H1 (cell line): ENCODE measurements at regions not wholly inside any gene's neighbourhood (a gene's known extent, or its start where the extent isn't known, plus 50 kb on each side); places are given as distances from the start of the nearest gene placed in this dataset.

Experiments used
- CTCF ChIA-PET: fragments of 300-600 bp; sonication (Branson Sonifier 250); formaldehyde crosslinking; loops from one replicate; lab custom pipeline; 2021; ENCODE audit not compliant: partially characterized antibody; lab: Charles Lee
- POLR2A ChIA-PET: fragments of 300-600 bp; sonication (Branson Sonifier 250); formaldehyde crosslinking; loops from one replicate; lab custom pipeline; 2021; ENCODE audit warnings: inconsistent platforms; ENCODE audit not compliant: partially characterized antibody; lab: Charles Lee
- DNase-seq, 2 experiments: peaks; one replicate each; pipeline versions ENCODE4 v3.0.0 to v3.0.0-alpha.2; 2010 to 2022; ENCODE audit warnings: low spot score in 2 of 2, low read depth in 1 of 2, mixed read lengths in 1 of 2
- FAIRE-seq: peaks from 2 replicates; lab custom pipeline; 2011; peaks lifted over from hg19 to GRCh38; lab: Jason Lieb, UNC
- H2AFZ ChIP-seq: 2 replicates; pipeline ENCODE4 v1.8.1; 2012; ENCODE audit warnings: low read length, inconsistent platforms
- H2AK5ac ChIP-seq: 2 replicates; pipeline ENCODE4 v1.6.1; 2013; ENCODE audit warnings: low read depth, low read length
- H2BK120ac ChIP-seq: replicated peaks from 2 replicates; pipeline ENCODE3; 2013; ENCODE audit warnings: low read depth, low read length, inconsistent platforms
- H2BK12ac ChIP-seq: 2 replicates; pipeline ENCODE4 v1.6.1; 2013; ENCODE audit warnings: low read depth, low read length
- H2BK15ac ChIP-seq: 2 replicates; pipeline ENCODE4 v1.6.1; 2013; ENCODE audit warnings: low read length
- H2BK20ac ChIP-seq: 2 replicates; pipeline ENCODE4 v1.6.1; 2013; ENCODE audit warnings: low read length
- H2BK5ac ChIP-seq: 2 replicates; pipeline ENCODE4 v1.6.1; 2013; ENCODE audit warnings: low read depth, low read length
- H3K14ac ChIP-seq: 2 replicates; pipeline ENCODE4 v1.6.1; 2013; ENCODE audit warnings: inconsistent platforms; ENCODE audit not compliant: insufficient read length
- H3K18ac ChIP-seq: 2 replicates; pipeline ENCODE4 v1.6.1; 2013; ENCODE audit warnings: low read length; ENCODE audit errors: extremely low read depth
- H3K23ac ChIP-seq: 2 replicates; pipeline ENCODE4 v1.6.1; 2013; ENCODE audit warnings: inconsistent platforms; ENCODE audit not compliant: insufficient read length
- H3K23me2 ChIP-seq: 2 replicates; pipeline ENCODE4 v1.6.1; 2013; ENCODE audit warnings: low read depth, low read length
- H3K27ac ChIP-seq: 2 replicates; pipeline ENCODE4 v1.6.1; 2011; ENCODE audit warnings: low read depth, low read length, inconsistent platforms
- H3K27me3 ChIP-seq, 4 experiments: replicated peaks in 1 of 4; 1 replicate in 1 of 4; 2 replicates in 3 of 4; pipeline versions ENCODE4 v1.6.1 to v1.8.1; 2011 to 2013; ENCODE audit warnings: low read length in 3 of 4, mild to moderate bottlenecking in 3 of 4, inconsistent platforms in 2 of 4, mixed read lengths in 2 of 4, moderate library complexity in 1 of 4; ENCODE audit not compliant: control insufficient read depth in 3 of 4, insufficient read depth in 3 of 4; ENCODE audit errors: extremely low read depth in 1 of 4
- H3K36me3 ChIP-seq, 4 experiments: 2 replicates each; pipeline versions ENCODE4 v1.6.1 to v1.8.1; 2011 to 2013; ENCODE audit warnings: mild to moderate bottlenecking in 4 of 4, low read length in 3 of 4, moderate library complexity in 2 of 4, control low read depth in 1 of 4, inconsistent platforms in 1 of 4; ENCODE audit not compliant: insufficient read depth in 4 of 4, control insufficient read depth in 2 of 4
- H3K4ac ChIP-seq: replicated peaks from 2 replicates; pipeline ENCODE3; 2013; ENCODE audit warnings: low read length, low read depth, mixed read lengths, inconsistent platforms; ENCODE audit not compliant: insufficient read length
- H3K4me1 ChIP-seq, 4 experiments: replicated peaks in 1 of 4; 1 replicate in 1 of 4; 2 replicates in 3 of 4; pipeline versions ENCODE4 v1.6.1 to v1.8.1; 2011 to 2013; ENCODE audit warnings: low read length in 3 of 4, inconsistent platforms in 2 of 4, mixed read lengths in 1 of 4; ENCODE audit not compliant: insufficient read depth in 4 of 4, control insufficient read depth in 3 of 4
- H3K4me2 ChIP-seq, 2 experiments: 2 replicates each; pipeline versions ENCODE4 v1.6.1 to v1.8.1; 2011 to 2013; ENCODE audit warnings: low read depth in 2 of 2, low read length in 2 of 2, control low read depth in 1 of 2, inconsistent platforms in 1 of 2, mild to moderate bottlenecking in 1 of 2; ENCODE audit not compliant: insufficient read depth in 1 of 2
- H3K4me3 ChIP-seq, 4 experiments: fragments of 200-600, 300-600 bp in 1 of 4; sonication (generic), shearing (Covaris generic), sonication (Bioruptor Twin) in 1 of 4; 2 replicates each; pipeline versions ENCODE4 v1.5.1 to v1.8.1; 2011 to 2016; ENCODE audit warnings: low read length in 4 of 4, low read depth in 3 of 4, control low read depth in 2 of 4, inconsistent platforms in 2 of 4, mild to moderate bottlenecking in 2 of 4, mixed read lengths in 1 of 4, moderate library complexity in 1 of 4; ENCODE audit not compliant: insufficient read depth in 2 of 4; ENCODE audit errors: extremely low read depth in 1 of 4
- H3K56ac ChIP-seq: replicated peaks from 2 replicates; pipeline ENCODE3; 2013; ENCODE audit warnings: low read depth, mild to moderate bottlenecking, mixed read lengths, low read length, inconsistent platforms; ENCODE audit not compliant: insufficient read length
- H3K79me1 ChIP-seq: 2 replicates; pipeline ENCODE4 v1.6.1; 2013; ENCODE audit warnings: low read depth, low read length, control low read depth
- H3K79me2 ChIP-seq, 2 experiments: 2 replicates each; pipeline versions ENCODE4 v1.6.1 to v1.8.1; 2012 to 2013; ENCODE audit warnings: low read length in 2 of 2, mild to moderate bottlenecking in 2 of 2, inconsistent platforms in 1 of 2; ENCODE audit not compliant: insufficient read depth in 2 of 2, control insufficient read depth in 1 of 2
- H3K9ac ChIP-seq, 4 experiments: replicated peaks in 1 of 4; 1 replicate in 1 of 4; 2 replicates in 3 of 4; pipeline versions ENCODE4 v1.6.1 to v1.8.1; 2011 to 2013; ENCODE audit warnings: low read depth in 3 of 4, low read length in 3 of 4, control low read depth in 2 of 4, mild to moderate bottlenecking in 2 of 4, moderate library complexity in 2 of 4, inconsistent platforms in 1 of 4; ENCODE audit errors: extremely low read depth in 1 of 4
- H3K9me3 ChIP-seq, 2 experiments: 2 replicates each; pipeline versions ENCODE4 v1.6.1 to v1.8.1; 2012 to 2013; ENCODE audit warnings: mild to moderate bottlenecking in 2 of 2, moderate library complexity in 2 of 2, control low read depth in 1 of 2, inconsistent platforms in 1 of 2, low read depth in 1 of 2, low read length in 1 of 2, mixed read lengths in 1 of 2; ENCODE audit not compliant: insufficient read depth in 2 of 2
- H4K20me1 ChIP-seq, 2 experiments: replicated peaks in 1 of 2; 2 replicates each; pipeline versions ENCODE3 to v1.8.1; 2011 to 2013; ENCODE audit warnings: inconsistent platforms in 2 of 2, low read length in 2 of 2, mild to moderate bottlenecking in 1 of 2; ENCODE audit not compliant: insufficient read depth in 2 of 2, control insufficient read depth in 1 of 2
- H4K5ac ChIP-seq: 2 replicates; pipeline ENCODE4 v1.6.1; 2013; ENCODE audit warnings: low read length, low read depth, mixed read lengths, inconsistent platforms; ENCODE audit not compliant: insufficient read length
- H4K8ac ChIP-seq: 2 replicates; pipeline ENCODE4 v1.8.0; 2013; ENCODE audit warnings: mild to moderate bottlenecking, moderate library complexity, low read length, inconsistent platforms; ENCODE audit not compliant: insufficient read depth; ENCODE audit errors: extremely low read depth
- H4K91ac ChIP-seq: replicated peaks from 2 replicates; pipeline ENCODE3; 2013; ENCODE audit warnings: low read length, mixed read lengths, inconsistent platforms; ENCODE audit not compliant: insufficient read length
- ASH2L ChIP-seq: fragments of 200-600, 300-600 bp; sonication (generic); IDR thresholded peaks from one replicate; pipeline ENCODE4 v1.7.1; 2017; ENCODE audit warnings: low read length
- ATF3 ChIP-seq: IDR thresholded peaks from 2 replicates; pipeline ENCODE4 v1.6.1; 2011; ENCODE audit warnings: low read depth, mild to moderate bottlenecking, low read length; ENCODE audit not compliant: insufficient read depth
- CBX5 ChIP-seq: fragments of 300-800, 300-1000 bp; sonication (generic); IDR thresholded peaks from 2 replicates; pipeline ENCODE4 v1.7.1; 2016; ENCODE audit warnings: antibody characterized with exemption, low read length, low read depth
- CHD2 ChIP-seq: IDR thresholded peaks from 2 replicates; pipeline ENCODE4 v1.6.1; 2012; ENCODE audit warnings: low read length, improper control_type of control experiment
- GTF2F1 ChIP-seq: IDR thresholded peaks from 2 replicates; pipeline ENCODE4 v1.6.1; 2012; ENCODE audit warnings: low read depth, low read length, improper control_type of control experiment, borderline replicate concordance
- MAFK ChIP-seq: IDR thresholded peaks from 2 replicates; pipeline ENCODE4 v1.6.1; 2012; ENCODE audit warnings: low read depth, mild to moderate bottlenecking, improper control_type of control experiment, low read length
- POLR2AphosphoS5 ChIP-seq: IDR thresholded peaks from 2 replicates; pipeline ENCODE4 v1.6.1; 2011; ENCODE audit warnings: low read depth, low read length
- POU5F1 ChIP-seq: IDR thresholded peaks from 2 replicates; pipeline ENCODE4 v1.6.1; 2011; ENCODE audit warnings: low read depth, mild to moderate bottlenecking, low read length, moderate library complexity
- RBBP5 ChIP-seq: IDR thresholded peaks from 2 replicates; pipeline ENCODE4 v1.7.1; 2012; ENCODE audit warnings: low read depth, mild to moderate bottlenecking, inconsistent platforms, low read length, moderate library complexity, borderline replicate concordance
- RXRA ChIP-seq: IDR thresholded peaks from 2 replicates; pipeline ENCODE4 v1.6.1; 2011; ENCODE audit warnings: low read depth, mild to moderate bottlenecking, low read length, moderate library complexity; ENCODE audit not compliant: insufficient read depth
- SAP30 ChIP-seq: fragments of 300-600 bp; sonication (generic); IDR thresholded peaks from 2 replicates; pipeline ENCODE4 v1.7.1; 2012; ENCODE audit warnings: low read length, moderate library complexity, mild to moderate bottlenecking, inconsistent platforms; ENCODE audit not compliant: insufficient read depth, insufficient replicate concordance
- SRF ChIP-seq: IDR thresholded peaks from 2 replicates; pipeline ENCODE4 v1.6.1; 2011; ENCODE audit warnings: mild to moderate bottlenecking, low read depth, low read length, moderate library complexity
- SUZ12 ChIP-seq: fragments of 200-600 bp; sonication (generic); IDR thresholded peaks from 2 replicates; pipeline ENCODE4 v1.6.1; 2012; ENCODE audit warnings: mild to moderate bottlenecking, inconsistent platforms, low read length, moderate library complexity, mixed read lengths
- TAF7 ChIP-seq: optimal IDR thresholded peaks from 2 replicates; pipeline ENCODE3; 2011; ENCODE audit warnings: low read depth, mild to moderate bottlenecking, inconsistent platforms, low read length, moderate library complexity, borderline replicate concordance
- TCF12 ChIP-seq: IDR thresholded peaks from 2 replicates; pipeline ENCODE4 v1.6.1; 2011; ENCODE audit warnings: low read depth, mild to moderate bottlenecking, low read length
- WGBS, 2 experiments: shearing (Covaris generic) in 1 of 2; methylation state at CpG; one replicate each; pipeline versions ENCODE4 v1.1.6 to v1.1.7; 2013 to 2015; ENCODE audit warnings: low lambda C conversion rate in 2 of 2, mixed read lengths in 2 of 2, inconsistent platforms in 1 of 2, low coverage in 1 of 2, missing lambda C conversion rate in 1 of 2; ENCODE audit not compliant: insufficient replicate concordance in 2 of 2, insufficient coverage in 1 of 2, insufficient read length in 1 of 2; ENCODE audit errors: extremely low coverage in 1 of 2, missing lambda C conversion rate in 1 of 2; 5-methylcytosine and 5-hydroxymethylcytosine counted together

GRCh38 chr3:153285982-153286381 lies 124.0 kb downstream of the RAP2B start:
- Histone ChIP-seq H3K4me1 (peaks cover 0 to 2% (median 0%) of the 10 kb centered on the region in 4 experiments; a peak in 2 of 7 replicates), H3K4ac (no peak overlapping the region), H3K18ac (no peak overlapping the region), H2BK120ac (no peak overlapping the region), H3K56ac (no peak overlapping the region), H2AFZ (no peak overlapping the region), H3K27me3 (no peaks in the 10 kb centered on the region), H3K9me3 (peaks cover 0 to 3% of the 10 kb centered on the region in 2 experiments; a peak in 1 of 4 replicates), H3K23me2 (no peaks in the 10 kb centered on the region), H4K91ac (no peak overlapping the region), H2BK5ac (no peak overlapping the region), H4K5ac (no peak overlapping the region), H4K8ac (no peak overlapping the region), H3K79me1 (no peaks in the 10 kb centered on the region), H3K4me2 (no peak overlapping the region), H3K36me3 (no peaks in the 10 kb centered on the region), H3K79me2 (no peaks in the 10 kb centered on the region), H3K23ac (no peak overlapping the region), H4K20me1 (no peaks in the 10 kb centered on the region), H3K4me3 (no peak overlapping the region), H3K9ac (no peak overlapping the region)
- ChIA-PET CTCF (interaction anchor here (1.1 to 1.2 kb wide), 3 partner anchors 114 to 122 kb away, joined by 3 read pairs; no protein-coding TSS in a partner anchor), POLR2A (no interaction called here)
- FAIRE-seq (no peak), DNase-seq (no peak)
- WGBS, 2 experiments: 74% methylated on average over 2 of the region's 2 CpGs; no CpG with 5 or more reads in 1 of the 2 experiments
- TF ChIP-seq TAF7 (no peak), RXRA (no peak), SAP30 (no peak), ASH2L (no peak), MAFK (no peak), POLR2AphosphoS5 (no peak), SUZ12 (no peak), RBBP5 (no peak), CBX5 (no peak), POU5F1 (no peak), TCF12 (no peak), ATF3 (no peak), GTF2F1 (no peak), SRF (no peak), CHD2 (no peak)
- TF ChIP-seq, all 59 proteins: peak for 0
- Histone ChIP-seq H2BK15ac (no peak overlapping the region), H3K27ac (no peak overlapping the region), H2AK5ac (no peak overlapping the region), H2BK12ac (no peak overlapping the region), H2BK20ac (no peak overlapping the region), H3K14ac (no peak overlapping the region)
